Smooth muscle cell (in vitro differentiated cells): ENCODE measurements at regions not wholly inside any gene's neighbourhood (a gene's known extent, or its start where the extent isn't known, plus 50 kb on each side); places are given as distances from the start of the nearest gene placed in this dataset.

Experiments
- DNase-seq: peaks from one replicate; lab custom pipeline; 2025; ENCODE audit not compliant: unreplicated experiment; lab: John Stamatoyannopoulos, UW
- H2AFZ ChIP-seq: fragments of 200-600 bp; sonication (generic); 2 replicates; pipeline ENCODE4 v1.6.0; 2016; ENCODE audit warnings: antibody characterized with exemption, low read depth, mild to moderate bottlenecking
- H3F3A ChIP-seq: fragments of 200-600 bp; sonication (generic); 2 replicates; pipeline ENCODE4 v1.6.0; 2017; ENCODE audit warnings: antibody characterized with exemption, low read depth
- H3K27ac ChIP-seq: fragments of 200-600 bp; sonication (generic); 2 replicates; pipeline ENCODE4 v1.5.1; 2016; ENCODE audit warnings: low read depth, mild to moderate bottlenecking
- H3K27me3 ChIP-seq: fragments of 200-600 bp; sonication (generic); 2 replicates; pipeline ENCODE4 v1.6.1; 2016; ENCODE audit warnings: low read depth, mild to moderate bottlenecking
- H3K36me3 ChIP-seq: fragments of 200-600 bp; sonication (generic); 2 replicates; pipeline ENCODE4 v1.5.1; 2016; ENCODE audit warnings: low read depth
- H3K4me1 ChIP-seq: fragments of 200-600 bp; sonication (generic); 2 replicates; pipeline ENCODE4 v1.5.1; 2016; ENCODE audit warnings: low read depth
- H3K4me2 ChIP-seq: fragments of 200-600 bp; sonication (generic); 2 replicates; pipeline ENCODE4 v1.6.0; 2016; ENCODE audit warnings: mild to moderate bottlenecking
- H3K4me3 ChIP-seq: fragments of 200-600 bp; sonication (generic); 2 replicates; pipeline ENCODE4 v1.5.1; 2016; ENCODE audit warnings: mild to moderate bottlenecking
- H3K79me2 ChIP-seq: fragments of 200-600 bp; sonication (generic); 2 replicates; pipeline ENCODE4 v1.6.0; 2016; ENCODE audit warnings: low read depth, mild to moderate bottlenecking
- H3K9ac ChIP-seq: fragments of 200-600 bp; sonication (generic); 2 replicates; pipeline ENCODE4 v1.6.0; 2016; ENCODE audit warnings: low read depth
- H3K9me3 ChIP-seq: fragments of 200-600 bp; sonication (generic); replicated peaks from 2 replicates; pipeline ENCODE4 v1.5.1; 2016; ENCODE audit warnings: low read depth
- H4K20me1 ChIP-seq: fragments of 200-600 bp; sonication (generic); 2 replicates; pipeline ENCODE4 v1.6.0; 2016; ENCODE audit warnings: low read depth
- CTCF ChIP-seq: fragments of 200-600 bp; sonication (generic); IDR thresholded peaks from 2 replicates; pipeline ENCODE4 v1.5.1; 2017; ENCODE audit warnings: borderline replicate concordance, mild to moderate bottlenecking, antibody characterized with exemption; ENCODE audit not compliant: insufficient read depth, poor library complexity, severe bottlenecking
- WGBS: methylation state at CpG from one replicate; pipeline ENCODE4 v1.1.7; 2016; ENCODE audit warnings: low lambda C conversion rate; 5-methylcytosine and 5-hydroxymethylcytosine counted together

- H3K36me3 ChIP-seq = no peaks in the 10 kb centered on the region
- H3K4me1 ChIP-seq = no peaks in the 10 kb centered on the region
- no peaks in the 10 kb centered on the region for H3K27me3 ChIP-seq
- WGBS = 0% methylated on average over 1 of the region's 1 CpG
- H2AFZ ChIP-seq = no peak overlapping the region
- H3K9ac ChIP-seq = no peak overlapping the region
- H3K4me2 ChIP-seq = no peak overlapping the region
- no peak overlapping the region for H3K27ac ChIP-seq
- no peak for TF ChIP-seq CTCF
- no peak for DNase-seq
- no peak overlapping the region for H3K4me3 ChIP-seq
- H4K20me1 ChIP-seq = no peaks in the 10 kb centered on the region
- no peaks in the 10 kb centered on the region for H3F3A ChIP-seq
- H3K79me2 ChIP-seq = no peaks in the 10 kb centered on the region
- no peaks in the 10 kb centered on the region for H3K9me3 ChIP-seq
These were observed 61.9 kb upstream of the AMN1 start for GRCh38 chr12:31790759-31791158.

- H4K20me1 ChIP-seq = no peaks in the 10 kb centered on the region
- H3K4me1 ChIP-seq = no peaks in the 10 kb centered on the region
- no peak overlapping the region for H3K4me3 ChIP-seq
- H3K79me2 ChIP-seq = no peaks in the 10 kb centered on the region
- no peak for TF ChIP-seq CTCF
- H3K4me2 ChIP-seq = no peak overlapping the region
- H3K27ac ChIP-seq = no peak overlapping the region
- H3F3A ChIP-seq = no peaks in the 10 kb centered on the region
- no peak overlapping the region for H2AFZ ChIP-seq
- DNase-seq = no peak
- WGBS = 92% methylated on average over 2 of the region's 2 CpGs
- H3K9me3 ChIP-seq = no peaks in the 10 kb centered on the region
- no peaks in the 10 kb centered on the region for H3K36me3 ChIP-seq
- H3K27me3 ChIP-seq = no peaks in the 10 kb centered on the region
- H3K9ac ChIP-seq = no peak overlapping the region
These were observed 56.5 kb upstream of the AMN1 start for GRCh38 chr12:31785318-31785717.

GRCh38 chr12:31783996-31784645, 55.3 kb upstream of the AMN1 start:
- H2AFZ ChIP-seq = no peak overlapping the region
- no peaks in the 10 kb centered on the region for H3K9me3 ChIP-seq
- H3F3A ChIP-seq = no peaks in the 10 kb centered on the region
- no peak for TF ChIP-seq CTCF
- H3K4me3 ChIP-seq = no peak overlapping the region
- no peak overlapping the region for H3K9ac ChIP-seq
- H3K4me2 ChIP-seq = no peak overlapping the region
- H3K36me3 ChIP-seq = no peaks in the 10 kb centered on the region
- no peaks in the 10 kb centered on the region for H3K4me1 ChIP-seq
- no peak for DNase-seq
- 92% methylated on average over 3 of the region's 3 CpGs for WGBS
- H3K27me3 ChIP-seq = no peaks in the 10 kb centered on the region
- H3K79me2 ChIP-seq = no peaks in the 10 kb centered on the region
- H4K20me1 ChIP-seq = no peaks in the 10 kb centered on the region
- H3K27ac ChIP-seq = no peak overlapping the region

- DNase-seq = no peak
- Histone ChIP-seq H3K9ac (no peak overlapping the region), H3K79me2 (no peaks in the 10 kb centered on the region), H3K4me1 (no peaks in the 10 kb centered on the region), H3K27me3 (no peaks in the 10 kb centered on the region), H3K9me3 (no peaks in the 10 kb centered on the region), H2AFZ (no peak overlapping the region), H3K27ac (no peak overlapping the region), H3K4me3 (no peak overlapping the region), H3F3A (no peaks in the 10 kb centered on the region), H3K4me2 (no peak overlapping the region), H3K36me3 (no peaks in the 10 kb centered on the region), H4K20me1 (no peaks in the 10 kb centered on the region)
- WGBS = 91% methylated on average over 1 of the region's 1 CpG
- TF ChIP-seq CTCF = no peak
These were observed 54.7 kb upstream of the AMN1 start for GRCh38 chr12:31783556-31783955.
